ENCODE measurements at regions not wholly inside any gene's neighbourhood (a gene's known extent, or its start where the extent isn't known, plus 50 kb on each side); places are given as distances from the start of the nearest gene placed in this dataset.

DNA sequence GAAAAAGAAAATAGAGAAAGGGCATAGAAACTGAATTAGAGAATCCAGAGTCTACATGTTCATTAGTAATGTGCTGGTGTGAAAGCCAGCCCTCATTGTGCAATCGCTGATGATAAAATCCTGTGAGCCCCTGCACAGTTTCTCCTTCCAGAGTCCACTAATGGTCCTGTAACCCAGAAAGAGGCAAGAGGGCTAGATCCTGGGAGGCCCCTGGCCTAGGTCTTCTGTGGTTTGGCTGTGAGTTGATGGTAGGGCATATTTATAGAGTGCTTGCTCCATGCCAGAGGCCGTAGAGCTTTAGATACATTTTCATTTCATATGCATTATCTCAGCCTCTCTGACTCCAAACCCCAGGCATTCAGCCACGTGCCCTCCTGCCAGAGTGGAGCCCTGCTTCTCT lies 94.9 kb upstream of the MTHFD1L start:
- no peaks in the 10 kb centered on the region for H3K27me3 ChIP-seq (ENCODE audit: control insufficient read depth in 1 of 2, insufficient read depth in 2 of 2, low read length in 2 of 2)
- TF ChIP-seq, protein P1, sequence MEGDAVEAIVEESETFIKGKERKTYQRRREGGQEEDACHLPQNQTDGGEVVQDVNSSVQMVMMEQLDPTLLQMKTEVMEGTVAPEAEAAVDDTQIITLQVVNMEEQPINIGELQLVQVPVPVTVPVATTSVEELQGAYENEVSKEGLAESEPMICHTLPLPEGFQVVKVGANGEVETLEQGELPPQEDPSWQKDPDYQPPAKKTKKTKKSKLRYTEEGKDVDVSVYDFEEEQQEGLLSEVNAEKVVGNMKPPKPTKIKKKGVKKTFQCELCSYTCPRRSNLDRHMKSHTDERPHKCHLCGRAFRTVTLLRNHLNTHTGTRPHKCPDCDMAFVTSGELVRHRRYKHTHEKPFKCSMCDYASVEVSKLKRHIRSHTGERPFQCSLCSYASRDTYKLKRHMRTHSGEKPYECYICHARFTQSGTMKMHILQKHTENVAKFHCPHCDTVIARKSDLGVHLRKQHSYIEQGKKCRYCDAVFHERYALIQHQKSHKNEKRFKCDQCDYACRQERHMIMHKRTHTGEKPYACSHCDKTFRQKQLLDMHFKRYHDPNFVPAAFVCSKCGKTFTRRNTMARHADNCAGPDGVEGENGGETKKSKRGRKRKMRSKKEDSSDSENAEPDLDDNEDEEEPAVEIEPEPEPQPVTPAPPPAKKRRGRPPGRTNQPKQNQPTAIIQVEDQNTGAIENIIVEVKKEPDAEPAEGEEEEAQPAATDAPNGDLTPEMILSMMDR (IDR thresholded peaks at IDR 0.05), result no peak

DNA sequence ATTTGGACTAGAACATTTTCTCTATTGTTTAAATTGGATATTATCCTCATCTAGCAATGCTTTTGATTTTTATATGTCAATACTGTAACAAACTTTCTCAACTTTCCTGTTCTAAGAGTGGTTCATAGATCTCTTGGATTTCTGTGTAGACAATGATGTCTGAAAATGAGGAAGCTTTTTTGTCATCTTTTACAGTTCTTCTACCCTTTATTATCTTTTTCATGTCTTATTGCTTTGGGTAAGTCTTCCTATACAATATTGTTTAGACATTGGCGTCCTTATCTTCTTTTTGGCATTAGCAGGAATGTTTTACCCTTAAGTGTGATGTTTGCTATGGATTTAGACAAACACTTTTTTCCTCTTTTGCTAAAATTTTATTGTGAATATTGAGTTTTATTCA lies 91.5 kb upstream of the MTHFD1L start:
- H3K27me3 Mint-ChIP-seq, result no peaks in the 10 kb centered on the region
- no peak overlapping the region for H3K27ac Mint-ChIP-seq
- Histone ChIP-seq H3K4me1 (ENCODE audit: insufficient read depth, low read length) (no peaks in the 10 kb centered on the region), H3K27ac (ENCODE audit: low read depth in 1 of 2, low read length in 2 of 2) (no peak overlapping the region), H3K36me3 (ENCODE audit: insufficient read depth, low read length) (no peaks in the 10 kb centered on the region), H3K4me3 (ENCODE audit: low read length) (no peak overlapping the region), H3K9me3 (ENCODE audit: control insufficient read depth in 1 of 2, insufficient read depth in 1 of 2, low read length in 2 of 2) (peaks cover 0 to 10% of the 10 kb centered on the region in 2 experiments), H3K27me3 (ENCODE audit: control insufficient read depth in 1 of 2, insufficient read depth in 2 of 2, low read length in 2 of 2) (no peaks in the 10 kb centered on the region)
- no peak for DNase-seq
- peaks cover 9% of the 10 kb centered on the region for H3K9me3 Mint-ChIP-seq
- CTCF ChIA-PET, result no interaction called here
- ATAC-seq (ENCODE audit: poor library complexity), result no peak
- intact Hi-C loops (cut with DNase I, micrococcal nuclease), result no loop called here
- no peak overlapping the region for H3K4me3 Mint-ChIP-seq
- H3K36me3 Mint-ChIP-seq (ENCODE audit: low read depth), result no peaks in the 10 kb centered on the region
- TF ChIP-seq, protein P1 (IDR thresholded peaks at IDR 0.05), result no peak
- POLR2A ChIA-PET, result no interaction called here
- H3K4me1 Mint-ChIP-seq (ENCODE audit: low read depth), result peaks cover 6% of the 10 kb centered on the region

More for the DNA sequence above, 94.9 kb upstream of the MTHFD1L start:
- Mint-ChIP-seq H3K4me1 (ENCODE audit: low read depth) (peaks cover 6% of the 10 kb centered on the region), H3K27me3 (no peaks in the 10 kb centered on the region), H3K27ac (no peak overlapping the region), H3K4me3 (no peak overlapping the region), H3K9me3 (peaks cover 4% of the 10 kb centered on the region), H3K36me3 (ENCODE audit: low read depth) (no peaks in the 10 kb centered on the region)
- intact Hi-C loops (cut with DNase I, micrococcal nuclease), result no loop called here
- Histone ChIP-seq H3K36me3 (ENCODE audit: insufficient read depth, low read length) (no peaks in the 10 kb centered on the region), H3K27ac (ENCODE audit: low read depth in 1 of 2, low read length in 2 of 2) (no peak overlapping the region), H3K4me3 (ENCODE audit: low read length) (no peak overlapping the region), H3K9me3 (ENCODE audit: control insufficient read depth in 1 of 2, insufficient read depth in 1 of 2, low read length in 2 of 2) (peaks cover 0 to 10% of the 10 kb centered on the region in 2 experiments), H3K4me1 (ENCODE audit: insufficient read depth, low read length) (no peaks in the 10 kb centered on the region)
- DNase-seq (no peak), ATAC-seq (ENCODE audit: poor library complexity) (no peak)
- CTCF ChIA-PET, result interaction anchor here (0.6 kb wide), 1 partner anchor 40 kb away, joined by 3 read pairs; no protein-coding TSS in a partner anchor
- POLR2A ChIA-PET, result no interaction called here

DNA sequence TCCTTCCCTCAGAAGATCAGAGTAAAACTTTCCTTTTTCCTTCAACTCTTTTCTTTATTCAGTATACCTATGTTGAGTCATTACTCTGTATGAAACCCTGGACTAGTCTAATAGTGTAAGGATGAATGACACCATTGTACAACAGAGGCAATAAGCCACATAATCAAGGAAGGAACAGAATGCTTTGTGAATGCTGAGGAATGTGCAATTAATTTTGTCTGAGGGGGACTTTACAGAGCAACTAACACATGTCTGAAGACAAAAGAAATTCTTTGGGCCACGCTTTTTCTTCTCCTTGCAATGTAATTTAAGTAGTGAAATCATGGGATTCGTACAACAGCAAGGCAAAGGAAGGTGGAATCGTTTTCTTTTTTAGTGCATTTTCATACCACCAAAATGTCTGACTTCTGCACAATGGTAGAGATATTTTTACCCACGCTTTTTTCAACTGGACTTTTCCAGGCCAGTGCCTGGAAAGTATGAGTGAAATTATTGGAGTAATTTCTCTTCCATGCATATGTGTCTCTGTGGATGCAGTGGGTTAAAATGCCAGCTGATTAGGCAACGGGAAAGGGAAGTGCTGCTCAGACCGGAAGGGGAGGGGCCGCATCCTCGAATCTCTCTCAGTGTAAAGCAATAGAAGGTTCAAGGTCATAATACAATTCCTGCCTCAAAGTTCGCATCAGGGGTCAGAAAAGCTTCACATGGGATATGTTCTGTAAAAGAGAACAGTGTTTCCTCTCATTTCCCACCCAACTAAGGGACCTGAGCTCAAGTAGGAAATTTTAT lies 89.9 kb upstream of the MTHFD1L start:
- CTCF ChIA-PET, result no interaction called here
- intact Hi-C loops (cut with DNase I, micrococcal nuclease), result no loop called here
- Histone ChIP-seq H3K27me3 (ENCODE audit: control insufficient read depth in 1 of 2, insufficient read depth in 2 of 2, low read length in 2 of 2) (no peaks in the 10 kb centered on the region), H3K27ac (ENCODE audit: low read depth in 1 of 2, low read length in 2 of 2) (no peak overlapping the region), H3K9me3 (ENCODE audit: control insufficient read depth in 1 of 2, insufficient read depth in 1 of 2, low read length in 2 of 2) (peaks cover 0 to 10% of the 10 kb centered on the region in 2 experiments), H3K36me3 (ENCODE audit: insufficient read depth, low read length) (no peaks in the 10 kb centered on the region), H3K4me3 (ENCODE audit: low read length) (no peak overlapping the region), H3K4me1 (ENCODE audit: insufficient read depth, low read length) (no peaks in the 10 kb centered on the region)
- ATAC-seq (ENCODE audit: poor library complexity) (no peak), DNase-seq (no peak)
- Mint-ChIP-seq H3K36me3 (ENCODE audit: low read depth) (no peaks in the 10 kb centered on the region), H3K4me3 (no peak overlapping the region), H3K9me3 (peaks cover 9% of the 10 kb centered on the region), H3K4me1 (ENCODE audit: low read depth) (peaks cover 6% of the 10 kb centered on the region), H3K27me3 (no peaks in the 10 kb centered on the region), H3K27ac (no peak overlapping the region)
- POLR2A ChIA-PET, result no interaction called here
- TF ChIP-seq, protein P1 (IDR thresholded peaks at IDR 0.05), result no peak
